ENCODE measurements at regions not wholly inside any gene's neighbourhood (a gene's known extent, or its start where the extent isn't known, plus 50 kb on each side); places are given as distances from the start of the nearest gene placed in this dataset.

- no peak for TF ChIP-seq ZNF157 (tag by site-specific recombination; IDR thresholded peaks at IDR 0.05)
- no peak for TF ChIP-seq ZNF202 (tag by site-specific recombination; IDR thresholded peaks at IDR 0.05; ENCODE audit: borderline replicate concordance)
- TF ChIP-seq ZNF768 (tag by site-specific recombination; IDR thresholded peaks at IDR 0.05) = no peak
- no peak for TF ChIP-seq ZNF223 (tag by site-specific recombination; IDR thresholded peaks at IDR 0.05)
- no peak for TF ChIP-seq ZBTB10 (tag by site-specific recombination; IDR thresholded peaks at IDR 0.05)
- TF ChIP-seq ZNF18 (tag by site-specific recombination; IDR thresholded peaks at IDR 0.05) = no peak
- no peak for TF ChIP-seq ZNF292 (tag by site-specific recombination; IDR thresholded peaks at IDR 0.05; ENCODE audit: borderline replicate concordance, low read depth)
- no peak for TF ChIP-seq ZFP37 (tag by site-specific recombination; IDR thresholded peaks at IDR 0.05)
- no peak for TF ChIP-seq ZNF248 (tag by site-specific recombination; IDR thresholded peaks at IDR 0.05)
- no peak for TF ChIP-seq ZNF658 (tag by site-specific recombination; IDR thresholded peaks at IDR 0.05)
- no peak for TF ChIP-seq ZNF239 (tag by site-specific recombination; IDR thresholded peaks at IDR 0.05)
- no peak for TF ChIP-seq ZNF792 (tag by site-specific recombination; IDR thresholded peaks at IDR 0.05)
- no peak for TF ChIP-seq GLI2 (tag by site-specific recombination; IDR thresholded peaks at IDR 0.05; ENCODE audit: borderline replicate concordance, low read depth)
- no peak for TF ChIP-seq ZNF585B (tag by site-specific recombination; IDR thresholded peaks at IDR 0.05)
- ChIA-PET POLR2A (no interaction called here), CTCF (interaction anchor here (0.6 kb wide), 1 partner anchor 9 kb away, joined by 4 read pairs; no protein-coding TSS in a partner anchor)
- H3K9me3 ChIP-seq (ENCODE audit: control insufficient read depth, insufficient read depth, low read depth, low read length) = no peaks in the 10 kb centered on the region
- H3K36me3 ChIP-seq (ENCODE audit: control insufficient read depth in 2 of 2, insufficient read depth in 1 of 2, low read length in 2 of 2) = no peaks in the 10 kb centered on the region
- no peak overlapping the region for H3K27ac ChIP-seq (ENCODE audit: extremely low read depth, low read depth, low read length)
- H3K4me1 ChIP-seq (ENCODE audit: control insufficient read depth, insufficient read depth, low read length) = no peaks in the 10 kb centered on the region
- H3K4me3 ChIP-seq (ENCODE audit: low read depth, low read length) = no peak overlapping the region
These were observed 362.2 kb upstream of the IRAK1BP1 start for GRCh38 chr6:78505178-78505577.

- CTCF ChIA-PET = interaction anchor here (0.7 kb wide), 1 partner anchor 299 kb away, joined by 3 read pairs; no protein-coding TSS in a partner anchor
- POLR2A ChIA-PET = no interaction called here
- no peak overlapping the region for H3K4me3 ChIP-seq (ENCODE audit: low read depth, low read length)
- TF ChIP-seq ZNF112 (tag by site-specific recombination; IDR thresholded peaks at IDR 0.05) = no peak
- no peak for TF ChIP-seq ZNF366 (tag by site-specific recombination; conservative IDR thresholded peaks at IDR 0.05)
- no peak for TF ChIP-seq ZNF341 (tag by site-specific recombination; IDR thresholded peaks at IDR 0.05; ENCODE audit: low read depth)
- TF ChIP-seq ZNF658 (tag by site-specific recombination; IDR thresholded peaks at IDR 0.05) = no peak
- no peak for TF ChIP-seq ZNF24 (tag by site-specific recombination; IDR thresholded peaks at IDR 0.05)
- no peak for TF ChIP-seq ZNF626 (tag by site-specific recombination; IDR thresholded peaks at IDR 0.05)
- TF ChIP-seq PRDM10 (tag by site-specific recombination; IDR thresholded peaks at IDR 0.05) = no peak
- no peak for TF ChIP-seq ZNF169 (tag by site-specific recombination; IDR thresholded peaks at IDR 0.05)
- H3K27ac ChIP-seq (ENCODE audit: extremely low read depth, low read depth, low read length) = no peak overlapping the region
- H3K9me3 ChIP-seq (ENCODE audit: control insufficient read depth, insufficient read depth, low read depth, low read length) = no peaks in the 10 kb centered on the region
- H3K4me1 ChIP-seq (ENCODE audit: control insufficient read depth, insufficient read depth, low read length) = no peaks in the 10 kb centered on the region
- H3K36me3 ChIP-seq (ENCODE audit: control insufficient read depth in 2 of 2, insufficient read depth in 1 of 2, low read length in 2 of 2) = no peaks in the 10 kb centered on the region
These were observed 356.3 kb upstream of the IRAK1BP1 start for GRCh38 chr6:78511009-78511408.

All from HEK293 (cell line).